Gastroesophageal sphincter (tissue), 3 donors: ENCODE measurements at regions not wholly inside any gene's neighbourhood (a gene's known extent, or its start where the extent isn't known, plus 50 kb on each side); places are given as distances from the start of the nearest gene placed in this dataset.

Experiments
- CTCF ChIP-seq, 4 experiments: fragments of 200-600 bp in 2 of 4; fragments of 450-650 bp in 2 of 4; sonication (generic) in 1 of 4; IDR thresholded peaks; one replicate each; pipeline ENCODE4 v1.5.1; 2017 to 2019; ENCODE audit warnings: antibody characterized with exemption in 4 of 4, mild to moderate bottlenecking in 2 of 4, moderate library complexity in 2 of 4
- EP300 ChIP-seq: sonication (generic); formaldehyde crosslinking; IDR thresholded peaks from one replicate; pipeline ENCODE4 v1.6.1; 2017; ENCODE audit warnings: antibody characterized with exemption, mild to moderate bottlenecking
- POLR2A ChIP-seq, 2 donors: fragments of 450-650 bp; IDR thresholded peaks; one replicate each; pipeline ENCODE4 v1.6.1; 2017; ENCODE audit warnings: antibody characterized with exemption in 2 of 2, mild to moderate bottlenecking in 2 of 2, moderate library complexity in 1 of 2
- POLR2AphosphoS5 ChIP-seq: sonication (generic); formaldehyde crosslinking; IDR thresholded peaks from one replicate; pipeline ENCODE4 v1.6.1; 2017; ENCODE audit warnings: antibody characterized with exemption

GRCh38 chr12:20317554-20317953 is 50.8 kb upstream of the PDE3A start:
- TF ChIP-seq POLR2A (IDR thresholded peaks at IDR 0.05): no peak
- TF ChIP-seq CTCF (IDR thresholded peaks at IDR 0.05): no peak
- TF ChIP-seq EP300: no peak
- TF ChIP-seq POLR2AphosphoS5: no peak
